ENCODE measurements at regions not wholly inside any gene's neighbourhood (a gene's known extent, or its start where the extent isn't known, plus 50 kb on each side); places are given as distances from the start of the nearest gene placed in this dataset.
A peak's percentile ranks its signal among the peaks of the same experiment; 100 is the strongest.

GRCh38 chr11:57936050-57936418 is 87.6 kb upstream of the OR9Q1 start:
- 62% methylated on average over 1 of the region's 1 CpG for WGBS
- H3K9me3 ChIP-seq, result no peaks in the 10 kb centered on the region
- H3K4me3 ChIP-seq, result no peak overlapping the region
- no peak overlapping the region for H3K27ac ChIP-seq (replicated peaks in 1 of 4)
- no peaks in the 10 kb centered on the region for H3K4me1 ChIP-seq
- no peaks in the 10 kb centered on the region for H3K27me3 ChIP-seq
- intact Hi-C loops (cut with DNase I), result no loop called here
- H3K36me3 ChIP-seq, result no peaks in the 10 kb centered on the region
- DNase-seq (ENCODE audit: extremely low spot score), result no peak
- TF ChIP-seq POLR2AphosphoS5 (IDR thresholded peaks at IDR 0.05) (no peak), POLR2A (IDR thresholded peaks at IDR 0.05; ENCODE audit: low read depth) (no peak)

GRCh38 chr11:57937431-57937830 is 86.2 kb upstream of the OR9Q1 start:
- TF ChIP-seq POLR2AphosphoS5 (IDR thresholded peaks at IDR 0.05), result no peak
- TF ChIP-seq EP300 (IDR thresholded peaks at IDR 0.05), result no peak
- no peak for TF ChIP-seq CTCF (IDR thresholded peaks at IDR 0.05)
- TF ChIP-seq POLR2A (IDR thresholded peaks at IDR 0.05; ENCODE audit: low read depth), result no peak
- Histone ChIP-seq H3K9me3 (no peaks in the 10 kb centered on the region), H3K4me1 (no peaks in the 10 kb centered on the region), H3K27ac (replicated peaks in 1 of 4) (no peak overlapping the region), H3K27me3 (no peaks in the 10 kb centered on the region), H3K4me3 (no peak overlapping the region), H3K36me3 (no peaks in the 10 kb centered on the region)
- peak; percentile 24 for DNase-seq (ENCODE audit: extremely low spot score)
- intact Hi-C loops (cut with DNase I), result no loop called here
- 60% methylated on average over 3 of the region's 3 CpGs for WGBS

GRCh38 chr11:57938351-57938750 is 85.3 kb upstream of the OR9Q1 start:
- 65% methylated on average over 3 of the region's 3 CpGs for WGBS
- DNase-seq (ENCODE audit: extremely low spot score), result peak; percentile 68

GRCh38 chr11:57940044-57940756 is 83.5 kb upstream of the OR9Q1 start:
- Histone ChIP-seq H3K9me3 (no peaks in the 10 kb centered on the region), H3K27me3 (no peaks in the 10 kb centered on the region), H3K4me3 (no peak overlapping the region), H3K27ac (replicated peaks in 1 of 4) (no peak overlapping the region), H3K36me3 (no peaks in the 10 kb centered on the region), H3K4me1 (no peaks in the 10 kb centered on the region)
- TF ChIP-seq EP300 (IDR thresholded peaks at IDR 0.05) (no peak), CTCF (IDR thresholded peaks at IDR 0.05) (no peak), POLR2AphosphoS5 (IDR thresholded peaks at IDR 0.05) (no peak), POLR2A (IDR thresholded peaks at IDR 0.05; ENCODE audit: low read depth) (no peak)
- intact Hi-C loops (cut with DNase I), result no loop called here
- peak; percentile 81 for DNase-seq (ENCODE audit: extremely low spot score)
- WGBS, result 80% methylated on average over 4 of the region's 4 CpGs

More at GRCh38 chr11:57938351-57938750, 85.3 kb upstream of the OR9Q1 start:
- TF ChIP-seq CTCF (IDR thresholded peaks at IDR 0.05), result no peak
- no peak for TF ChIP-seq POLR2AphosphoS5 (IDR thresholded peaks at IDR 0.05)
- TF ChIP-seq EP300 (IDR thresholded peaks at IDR 0.05), result no peak
- TF ChIP-seq POLR2A (IDR thresholded peaks at IDR 0.05; ENCODE audit: low read depth), result no peak
- no peaks in the 10 kb centered on the region for H3K4me1 ChIP-seq
- H3K9me3 ChIP-seq, result no peaks in the 10 kb centered on the region
- H3K27ac ChIP-seq (replicated peaks in 1 of 4), result no peak overlapping the region
- no peak overlapping the region for H3K4me3 ChIP-seq
- intact Hi-C loops (cut with DNase I), result no loop called here
- no peaks in the 10 kb centered on the region for H3K27me3 ChIP-seq
- H3K36me3 ChIP-seq, result no peaks in the 10 kb centered on the region

GRCh38 chr11:57941875-57942274 is 81.8 kb upstream of the OR9Q1 start:
- intact Hi-C loops (cut with DNase I), result no loop called here
- no peaks in the 10 kb centered on the region for H3K4me1 ChIP-seq
- no peak overlapping the region for H3K4me3 ChIP-seq
- peak; percentile 78 for DNase-seq (ENCODE audit: extremely low spot score)
- no peaks in the 10 kb centered on the region for H3K9me3 ChIP-seq
- 75% methylated on average over 1 of the region's 3 CpGs for WGBS
- TF ChIP-seq EP300 (IDR thresholded peaks at IDR 0.05), result no peak
- TF ChIP-seq POLR2A (IDR thresholded peaks at IDR 0.05; ENCODE audit: low read depth), result no peak
- no peak for TF ChIP-seq CTCF (IDR thresholded peaks at IDR 0.05)
- no peak for TF ChIP-seq POLR2AphosphoS5 (IDR thresholded peaks at IDR 0.05)
- H3K36me3 ChIP-seq, result no peaks in the 10 kb centered on the region
- H3K27ac ChIP-seq (replicated peaks in 1 of 4), result no peak overlapping the region
- H3K27me3 ChIP-seq, result no peaks in the 10 kb centered on the region

Measured in esophagus muscularis mucosa (tissue), 4 donors.